DMS79 (cell line): ENCODE measurements at regions not wholly inside any gene's neighbourhood (a gene's known extent, or its start where the extent isn't known, plus 50 kb on each side); places are given as distances from the start of the nearest gene placed in this dataset.

Experiments used
- DNase-seq: peaks from one replicate; lab custom pipeline; 2025; lab: John Stamatoyannopoulos, UW

GRCh38 chr10:31081937-31082840 is 50.5 kb upstream of the ZNF438 start:
- no peak for DNase-seq

- no peak for DNase-seq
These were observed 52.1 kb upstream of the ZNF438 start for GRCh38 chr10:31083765-31084184.

- no peak for DNase-seq
These were observed 55.3 kb upstream of the ZNF438 start for GRCh38 chr10:31087011-31087410.

GRCh38 chr10:31087851-31088250 is 56.2 kb upstream of the ZNF438 start:
- DNase-seq, result no peak

GRCh38 chr10:31090894-31091607 is 59.4 kb upstream of the ZNF438 start:
- no peak for DNase-seq

- DNase-seq, result no peak
These were observed 64.3 kb upstream of the ZNF438 start for GRCh38 chr10:31095677-31096560.

- DNase-seq, result no peak
These were observed 66.4 kb upstream of the ZNF438 start for GRCh38 chr10:31098046-31098445.

- no peak for DNase-seq
These were observed 67.4 kb upstream of the ZNF438 start for GRCh38 chr10:31099094-31099493.

- no peak for DNase-seq
These were observed 68.0 kb upstream of the ZNF438 start for GRCh38 chr10:31099664-31100063.

- DNase-seq, result no peak
These were observed 68.5 kb upstream of the ZNF438 start for GRCh38 chr10:31100115-31100601.

- no peak for DNase-seq
These were observed 69.0 kb upstream of the ZNF438 start for GRCh38 chr10:31100662-31101061.

GRCh38 chr10:31101123-31101522 is 69.5 kb upstream of the ZNF438 start:
- no peak for DNase-seq

- DNase-seq, result no peak
These were observed 70.8 kb upstream of the ZNF438 start for GRCh38 chr10:31102421-31102820.

GRCh38 chr10:31103112-31103511 is 71.4 kb upstream of the ZNF438 start:
- DNase-seq, result no peak

GRCh38 chr10:31112961-31113360 is 81.3 kb upstream of the ZNF438 start:
- no peak for DNase-seq

- DNase-seq, result no peak
These were observed 84.6 kb upstream of the ZNF438 start for GRCh38 chr10:31116226-31116625.

GRCh38 chr10:31118556-31118955 is 86.9 kb upstream of the ZNF438 start:
- no peak for DNase-seq

- no peak for DNase-seq
These were observed 88.7 kb upstream of the ZNF438 start for GRCh38 chr10:31120392-31120791.

GRCh38 chr10:31120961-31121685 is 89.5 kb upstream of the ZNF438 start:
- DNase-seq, result no peak

- no peak for DNase-seq
These were observed 90.3 kb upstream of the ZNF438 start for GRCh38 chr10:31121757-31122577.

GRCh38 chr10:31123946-31124345 is 92.3 kb upstream of the ZNF438 start:
- DNase-seq, result no peak
